ENCODE measurements at regions not wholly inside any gene's neighbourhood (a gene's known extent, or its start where the extent isn't known, plus 50 kb on each side); places are given as distances from the start of the nearest gene placed in this dataset.
A peak's percentile ranks its signal among the peaks of the same experiment; 100 is the strongest.
"Not testable (repeated sequence)": the region's sequence is repeated elsewhere in the genome, so short reads cannot be mapped to it uniquely, and the experiment has no call there.

GRCh38 chr5:157961176-157961575, 102.2 kb upstream of the CLINT1 start:
- in situ Hi-C loops (cut with HindIII; ENCODE audit: low pct_unique_long_range_greater_than_20kb, low sequenced_read_pairs), result no loop called here
- no peak for TF ChIP-seq JUND (IDR thresholded peaks at IDR 0.05; ENCODE audit: low read depth)
- DNase-seq (ENCODE audit: low read depth in 1 of 2, low spot score in 1 of 2), result no peak

GRCh38 chr5:157959370-157959769, 100.4 kb upstream of the CLINT1 start:
- TF ChIP-seq JUND (IDR thresholded peaks at IDR 0.05; ENCODE audit: low read depth), result no peak
- DNase-seq (ENCODE audit: low read depth in 1 of 2, low spot score in 1 of 2), result no peak
- in situ Hi-C loops (cut with HindIII; ENCODE audit: low pct_unique_long_range_greater_than_20kb, low sequenced_read_pairs), result no loop called here

GRCh38 chr5:157956271-157956885, 97.4 kb upstream of the CLINT1 start:
- in situ Hi-C loops (cut with HindIII; ENCODE audit: low pct_unique_long_range_greater_than_20kb, low sequenced_read_pairs), result no loop called here
- DNase-seq (ENCODE audit: low read depth in 1 of 2, low spot score in 1 of 2), result no peak
- no peak for TF ChIP-seq JUND (IDR thresholded peaks at IDR 0.05; ENCODE audit: low read depth)

GRCh38 chr5:157955541-157956172, 96.7 kb upstream of the CLINT1 start:
- TF ChIP-seq JUND (IDR thresholded peaks at IDR 0.05; ENCODE audit: low read depth), result no peak
- DNase-seq (ENCODE audit: low read depth in 1 of 2, low spot score in 1 of 2), result no peak
- in situ Hi-C loops (cut with HindIII; ENCODE audit: low pct_unique_long_range_greater_than_20kb, low sequenced_read_pairs), result no loop called here

GRCh38 chr5:157952374-157952685, 93.4 kb upstream of the CLINT1 start:
- no peak for TF ChIP-seq JUND (IDR thresholded peaks at IDR 0.05; ENCODE audit: low read depth)
- no peak for DNase-seq (ENCODE audit: low read depth in 1 of 2, low spot score in 1 of 2)
- in situ Hi-C loops (cut with HindIII; ENCODE audit: low pct_unique_long_range_greater_than_20kb, low sequenced_read_pairs), result no loop called here

GRCh38 chr5:157951673-157952373, 92.9 kb upstream of the CLINT1 start:
- DNase-seq (ENCODE audit: low read depth in 1 of 2, low spot score in 1 of 2), result no peak
- TF ChIP-seq JUND (IDR thresholded peaks at IDR 0.05; ENCODE audit: low read depth), result no peak
- in situ Hi-C loops (cut with HindIII; ENCODE audit: low pct_unique_long_range_greater_than_20kb, low sequenced_read_pairs), result no loop called here

- in situ Hi-C loops (cut with HindIII; ENCODE audit: low pct_unique_long_range_greater_than_20kb, low sequenced_read_pairs), result no loop called here
- DNase-seq (ENCODE audit: low read depth in 1 of 2, low spot score in 1 of 2), result no peak
- TF ChIP-seq JUND (IDR thresholded peaks at IDR 0.05; ENCODE audit: low read depth), result no peak
Observed at GRCh38 chr5:157949520-157949919, 90.6 kb upstream of the CLINT1 start.

GRCh38 chr5:157948738-157949410, 89.9 kb upstream of the CLINT1 start:
- in situ Hi-C loops (cut with HindIII; ENCODE audit: low pct_unique_long_range_greater_than_20kb, low sequenced_read_pairs), result no loop called here
- TF ChIP-seq JUND (IDR thresholded peaks at IDR 0.05; ENCODE audit: low read depth), result no peak
- DNase-seq (ENCODE audit: low read depth in 1 of 2, low spot score in 1 of 2), result peak; percentile 53 to 98

- DNase-seq (ENCODE audit: low read depth in 1 of 2, low spot score in 1 of 2), result no peak
- TF ChIP-seq JUND (IDR thresholded peaks at IDR 0.05; ENCODE audit: low read depth), result no peak
- in situ Hi-C loops (cut with HindIII; ENCODE audit: low pct_unique_long_range_greater_than_20kb, low sequenced_read_pairs), result no loop called here
Observed at GRCh38 chr5:157947156-157947555, 88.2 kb upstream of the CLINT1 start.

GRCh38 chr5:157945822-157946221, 86.9 kb upstream of the CLINT1 start:
- in situ Hi-C loops (cut with HindIII; ENCODE audit: low pct_unique_long_range_greater_than_20kb, low sequenced_read_pairs); DNase-seq (ENCODE audit: low read depth in 1 of 2, low spot score in 1 of 2): not testable (repeated sequence)

GRCh38 chr5:157944938-157945337, 86.0 kb upstream of the CLINT1 start:
- no peak for DNase-seq (ENCODE audit: low read depth in 1 of 2, low spot score in 1 of 2)
- no peak for TF ChIP-seq JUND (IDR thresholded peaks at IDR 0.05; ENCODE audit: low read depth)
- in situ Hi-C loops (cut with HindIII; ENCODE audit: low pct_unique_long_range_greater_than_20kb, low sequenced_read_pairs), result no loop called here

GRCh38 chr5:157944077-157944633, 85.2 kb upstream of the CLINT1 start:
- no peak for DNase-seq (ENCODE audit: low read depth in 1 of 2, low spot score in 1 of 2)
- TF ChIP-seq JUND (IDR thresholded peaks at IDR 0.05; ENCODE audit: low read depth), result no peak
- in situ Hi-C loops (cut with HindIII; ENCODE audit: low pct_unique_long_range_greater_than_20kb, low sequenced_read_pairs), result no loop called here

GRCh38 chr5:157942595-157942994, 83.7 kb upstream of the CLINT1 start:
- in situ Hi-C loops (cut with HindIII; ENCODE audit: low pct_unique_long_range_greater_than_20kb, low sequenced_read_pairs), result no loop called here
- no peak for DNase-seq (ENCODE audit: low read depth in 1 of 2, low spot score in 1 of 2)
- no peak for TF ChIP-seq JUND (IDR thresholded peaks at IDR 0.05; ENCODE audit: low read depth)

All from T47D (cell line).